GM23338 (cell line): ENCODE measurements at regions not wholly inside any gene's neighbourhood (a gene's known extent, or its start where the extent isn't known, plus 50 kb on each side); places are given as distances from the start of the nearest gene placed in this dataset.
A peak's percentile ranks its signal among the peaks of the same experiment; 100 is the strongest.

Experiments used
- ATAC-seq: fragments of 200-7000 bp; cut with Tn5 transposase; 3 replicates; pipeline ENCODE4 v1.9.1; 2020
- DNase-seq: peaks from one replicate; pipeline ENCODE4 v3.0.0-alpha.2; 2015; ENCODE audit warnings: low spot score
- H2AFZ ChIP-seq: fragments of 200-600 bp; sonication (generic); 2 replicates; pipeline ENCODE4 v1.8.0; 2016; ENCODE audit warnings: antibody characterized with exemption, mild to moderate bottlenecking, moderate library complexity
- H3F3A ChIP-seq: fragments of 200-600 bp; sonication (generic); replicated peaks from 2 replicates; pipeline ENCODE4 v1.8.0; 2017; ENCODE audit warnings: antibody characterized with exemption, mixed run types, low read depth
- H3K27ac ChIP-seq: fragments of 200-600 bp; sonication (generic); 2 replicates; pipeline ENCODE4 v1.6.1; 2016; ENCODE audit warnings: low read depth
- H3K27me3 ChIP-seq: fragments of 200-600 bp; sonication (generic); 2 replicates; pipeline ENCODE4 v1.8.0; 2016; ENCODE audit warnings: mild to moderate bottlenecking, mixed run types, moderate library complexity; ENCODE audit not compliant: insufficient read depth
- H3K36me3 ChIP-seq: fragments of 200-600 bp; sonication (generic); 2 replicates; pipeline ENCODE4 v1.8.0; 2016; ENCODE audit warnings: mild to moderate bottlenecking; ENCODE audit not compliant: insufficient read depth
- H3K4me1 ChIP-seq: fragments of 200-600 bp; sonication (generic); 2 replicates; pipeline ENCODE4 v1.8.0; 2016; ENCODE audit warnings: mild to moderate bottlenecking, moderate library complexity; ENCODE audit not compliant: insufficient read depth
- H3K4me2 ChIP-seq: fragments of 200-600 bp; sonication (generic); 2 replicates; pipeline ENCODE4 v1.7.1; 2017; ENCODE audit warnings: mixed run types
- H3K4me3 ChIP-seq: fragments of 200-600 bp; sonication (generic); 2 replicates; pipeline ENCODE4 v1.6.1; 2016; ENCODE audit warnings: mixed run types
- H3K79me2 ChIP-seq: fragments of 200-600 bp; sonication (generic); replicated peaks from 2 replicates; pipeline ENCODE4 v1.8.0; 2017; ENCODE audit warnings: mild to moderate bottlenecking; ENCODE audit not compliant: insufficient read depth
- H3K9me2 ChIP-seq: fragments of 200-600 bp; sonication (generic); 2 replicates; pipeline ENCODE4 v1.8.0; 2017; ENCODE audit not compliant: insufficient read depth
- H4K20me1 ChIP-seq: fragments of 200-600 bp; sonication (generic); replicated peaks from 2 replicates; pipeline ENCODE4 v1.8.0; 2017; ENCODE audit warnings: mild to moderate bottlenecking; ENCODE audit not compliant: insufficient read depth
- H3K27ac Mint-ChIP-seq: 2 replicates; pipeline ENCODE4 v1.8.0; 2020; ENCODE audit warnings: inconsistent platforms, mild to moderate bottlenecking, moderate library complexity, mixed read lengths
- H3K27me3 Mint-ChIP-seq: 3 replicates; pipeline ENCODE4 v1.8.0; 2022; ENCODE audit warnings: low read depth, mild to moderate bottlenecking, moderate library complexity, mixed read lengths, inconsistent platforms; ENCODE audit not compliant: insufficient read depth, poor library complexity
- H3K36me3 Mint-ChIP-seq: 3 replicates; pipeline ENCODE4 v1.8.0; 2021; ENCODE audit warnings: low read depth, mild to moderate bottlenecking, inconsistent platforms, moderate library complexity, mixed read lengths
- H3K4me1 Mint-ChIP-seq: 3 replicates; pipeline ENCODE4 v1.8.0; 2020; ENCODE audit warnings: mild to moderate bottlenecking, inconsistent platforms, mixed read lengths
- H3K4me3 Mint-ChIP-seq: 3 replicates; pipeline ENCODE4 v1.8.0; 2021; ENCODE audit warnings: moderate library complexity, mild to moderate bottlenecking, inconsistent platforms, mixed read lengths
- H3K9me3 Mint-ChIP-seq: 3 replicates; pipeline ENCODE4 v1.8.0; 2020; ENCODE audit warnings: moderate library complexity, mild to moderate bottlenecking, inconsistent platforms, mixed read lengths
- CTCF ChIP-seq, 2 experiments: fragments of 200-600 bp in 1 of 2; sonication (generic) in 1 of 2; conservative IDR thresholded peaks; 2 replicates each; pipeline versions ENCODE4 v1.5.1 to v1.6.1; 2016 to 2017; ENCODE audit warnings: antibody characterized with exemption in 2 of 2, low read depth in 2 of 2, mild to moderate bottlenecking in 2 of 2, moderate library complexity in 1 of 2
- NANOG ChIP-seq: IDR thresholded peaks from 2 replicates; pipeline ENCODE4 v1.6.1; 2016; ENCODE audit warnings: antibody characterized with exemption, borderline replicate concordance
- POLR2AphosphoS5 ChIP-seq: IDR thresholded peaks from 2 replicates; pipeline ENCODE4 v1.6.1; 2016; ENCODE audit warnings: antibody characterized with exemption, low read depth
- ZNF331 ChIP-seq: fragments of 250-450 bp; sonication (Bioruptor Pico); IDR thresholded peaks from 2 replicates; pipeline ENCODE4 v1.5.0; 2020; ENCODE audit warnings: low read depth, mild to moderate bottlenecking, moderate library complexity
- TF ChIP-seq, protein P1 (sequence below): fragments of 250-450 bp; sonication (Bioruptor Pico); IDR thresholded peaks from 2 replicates; pipeline ENCODE4 v1.5.0; 2020; ENCODE audit warnings: mild to moderate bottlenecking, moderate library complexity

DNA sequence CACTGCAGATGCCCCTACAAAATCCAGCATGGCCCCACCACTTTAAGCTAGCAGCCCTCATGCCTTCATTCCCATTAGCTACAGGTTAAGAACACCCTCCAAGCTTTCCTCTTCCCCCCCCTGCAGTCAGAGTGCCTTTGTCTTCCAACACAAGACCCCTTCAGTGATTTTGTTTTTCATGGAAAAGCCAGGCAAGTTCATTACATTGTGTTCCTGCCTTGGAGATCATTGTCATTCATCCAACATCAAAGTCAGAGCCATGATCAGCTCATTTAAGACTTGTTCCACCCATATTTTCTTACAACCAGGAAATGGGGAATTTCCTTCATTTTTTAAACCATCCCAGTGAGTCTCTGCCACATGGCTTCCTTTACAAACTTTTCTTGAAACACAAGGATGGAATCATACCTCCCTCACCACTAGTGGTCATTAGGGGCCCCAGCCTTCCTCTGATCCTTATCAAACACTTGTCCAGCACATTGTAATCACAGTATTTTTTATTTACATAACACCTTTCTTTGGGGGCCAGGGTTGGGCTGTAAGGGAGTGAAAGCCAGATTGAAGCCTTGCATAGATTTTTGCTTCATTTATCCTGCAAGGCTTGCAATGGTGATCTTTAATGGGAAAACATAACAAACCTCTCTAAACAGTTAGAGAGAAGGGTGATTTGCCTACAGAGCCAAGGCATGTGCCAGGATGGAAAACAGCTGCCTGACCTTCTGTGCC lies 765.3 kb downstream of the MED13L start:
- H3K27ac ChIP-seq: no peak overlapping the region
- H2AFZ ChIP-seq: peak overlapping the region; percentile 12; the same call in 1 of the 2 replicates
- H3F3A ChIP-seq: no peaks in the 10 kb centered on the region
- Mint-ChIP-seq H3K4me1 (peaks cover 33% of the 10 kb centered on the region), H3K9me3 (peaks cover 33% of the 10 kb centered on the region), H3K36me3 (peaks cover 11% of the 10 kb centered on the region; the same call in 2 of the 3 replicates), H3K27me3 (peaks cover 25% of the 10 kb centered on the region), H3K4me3 (no peak overlapping the region), H3K27ac (no peak overlapping the region)
- no peaks in the 10 kb centered on the region for H4K20me1 ChIP-seq
- no peaks in the 10 kb centered on the region for H3K79me2 ChIP-seq
- H3K4me1 ChIP-seq: peaks cover 33% of the 10 kb centered on the region
- peaks cover 22% of the 10 kb centered on the region for H3K27me3 ChIP-seq
- ATAC-seq: peak; percentile 6; the same call in 2 of the 3 replicates
- H3K4me2 ChIP-seq: peak overlapping the region; percentile 29; the same call in 1 of the 2 replicates
- no peak for TF ChIP-seq POLR2AphosphoS5
- TF ChIP-seq ZNF331 (CRISPR knock-in tag): no peak
- TF ChIP-seq NANOG: no peak
- TF ChIP-seq CTCF (conservative IDR thresholded peaks at IDR 0.05; ENCODE audit: low read depth in 2 of 2): no peak
- TF ChIP-seq, protein P1, sequence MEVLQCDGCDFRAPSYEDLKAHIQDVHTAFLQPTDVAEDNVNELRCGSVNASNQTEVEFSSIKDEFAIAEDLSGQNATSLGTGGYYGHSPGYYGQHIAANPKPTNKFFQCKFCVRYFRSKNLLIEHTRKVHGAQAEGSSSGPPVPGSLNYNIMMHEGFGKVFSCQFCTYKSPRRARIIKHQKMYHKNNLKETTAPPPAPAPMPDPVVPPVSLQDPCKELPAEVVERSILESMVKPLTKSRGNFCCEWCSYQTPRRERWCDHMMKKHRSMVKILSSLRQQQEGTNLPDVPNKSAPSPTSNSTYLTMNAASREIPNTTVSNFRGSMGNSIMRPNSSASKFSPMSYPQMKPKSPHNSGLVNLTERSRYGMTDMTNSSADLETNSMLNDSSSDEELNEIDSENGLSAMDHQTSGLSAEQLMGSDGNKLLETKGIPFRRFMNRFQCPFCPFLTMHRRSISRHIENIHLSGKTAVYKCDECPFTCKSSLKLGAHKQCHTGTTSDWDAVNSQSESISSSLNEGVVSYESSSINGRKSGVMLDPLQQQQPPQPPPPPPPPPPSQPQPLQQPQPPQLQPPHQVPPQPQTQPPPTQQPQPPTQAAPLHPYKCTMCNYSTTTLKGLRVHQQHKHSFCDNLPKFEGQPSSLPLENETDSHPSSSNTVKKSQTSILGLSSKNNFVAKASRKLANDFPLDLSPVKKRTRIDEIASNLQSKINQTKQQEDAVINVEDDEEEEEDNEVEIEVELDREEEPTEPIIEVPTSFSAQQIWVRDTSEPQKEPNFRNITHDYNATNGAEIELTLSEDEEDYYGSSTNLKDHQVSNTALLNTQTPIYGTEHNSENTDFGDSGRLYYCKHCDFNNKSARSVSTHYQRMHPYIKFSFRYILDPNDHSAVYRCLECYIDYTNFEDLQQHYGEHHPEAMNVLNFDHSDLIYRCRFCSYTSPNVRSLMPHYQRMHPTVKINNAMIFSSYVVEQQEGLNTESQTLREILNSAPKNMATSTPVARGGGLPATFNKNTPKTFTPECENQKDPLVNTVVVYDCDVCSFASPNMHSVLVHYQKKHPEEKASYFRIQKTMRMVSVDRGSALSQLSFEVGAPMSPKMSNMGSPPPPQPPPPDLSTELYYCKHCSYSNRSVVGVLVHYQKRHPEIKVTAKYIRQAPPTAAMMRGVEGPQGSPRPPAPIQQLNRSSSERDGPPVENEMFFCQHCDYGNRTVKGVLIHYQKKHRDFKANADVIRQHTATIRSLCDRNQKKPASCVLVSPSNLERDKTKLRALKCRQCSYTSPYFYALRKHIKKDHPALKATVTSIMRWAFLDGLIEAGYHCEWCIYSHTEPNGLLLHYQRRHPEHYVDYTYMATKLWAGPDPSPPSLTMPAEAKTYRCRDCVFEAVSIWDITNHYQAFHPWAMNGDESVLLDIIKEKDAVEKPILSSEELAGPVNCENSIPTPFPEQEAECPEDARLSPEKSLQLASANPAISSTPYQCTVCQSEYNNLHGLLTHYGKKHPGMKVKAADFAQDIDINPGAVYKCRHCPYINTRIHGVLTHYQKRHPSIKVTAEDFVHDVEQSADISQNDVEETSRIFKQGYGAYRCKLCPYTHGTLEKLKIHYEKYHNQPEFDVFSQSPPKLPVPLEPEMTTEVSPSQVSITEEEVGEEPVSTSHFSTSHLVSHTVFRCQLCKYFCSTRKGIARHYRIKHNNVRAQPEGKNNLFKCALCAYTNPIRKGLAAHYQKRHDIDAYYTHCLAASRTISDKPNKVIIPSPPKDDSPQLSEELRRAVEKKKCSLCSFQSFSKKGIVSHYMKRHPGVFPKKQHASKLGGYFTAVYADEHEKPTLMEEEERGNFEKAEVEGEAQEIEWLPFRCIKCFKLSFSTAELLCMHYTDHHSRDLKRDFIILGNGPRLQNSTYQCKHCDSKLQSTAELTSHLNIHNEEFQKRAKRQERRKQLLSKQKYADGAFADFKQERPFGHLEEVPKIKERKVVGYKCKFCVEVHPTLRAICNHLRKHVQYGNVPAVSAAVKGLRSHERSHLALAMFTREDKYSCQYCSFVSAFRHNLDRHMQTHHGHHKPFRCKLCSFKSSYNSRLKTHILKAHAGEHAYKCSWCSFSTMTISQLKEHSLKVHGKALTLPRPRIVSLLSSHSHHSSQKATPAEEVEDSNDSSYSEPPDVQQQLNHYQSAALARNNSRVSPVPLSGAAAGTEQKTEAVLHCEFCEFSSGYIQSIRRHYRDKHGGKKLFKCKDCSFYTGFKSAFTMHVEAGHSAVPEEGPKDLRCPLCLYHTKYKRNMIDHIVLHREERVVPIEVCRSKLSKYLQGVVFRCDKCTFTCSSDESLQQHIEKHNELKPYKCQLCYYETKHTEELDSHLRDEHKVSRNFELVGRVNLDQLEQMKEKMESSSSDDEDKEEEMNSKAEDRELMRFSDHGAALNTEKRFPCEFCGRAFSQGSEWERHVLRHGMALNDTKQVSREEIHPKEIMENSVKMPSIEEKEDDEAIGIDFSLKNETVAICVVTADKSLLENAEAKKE: no peak
- peak; percentile 12 for DNase-seq
- H3K9me2 ChIP-seq: no peaks in the 10 kb centered on the region; the same call in none of the 2 replicates
- no peak overlapping the region for H3K4me3 ChIP-seq
- no peaks in the 10 kb centered on the region for H3K36me3 ChIP-seq
